GM18508 (cell line): ENCODE measurements at regions not wholly inside any gene's neighbourhood (a gene's known extent, or its start where the extent isn't known, plus 50 kb on each side); places are given as distances from the start of the nearest gene placed in this dataset.
A peak's percentile ranks its signal among the peaks of the same experiment; 100 is the strongest.

Experiments used
- ATAC-seq: cut with Tn5 transposase; IDR thresholded peaks from one replicate; pipeline ENCODE4 v1.9.1; 2021; ENCODE audit warnings: moderate number of reproducible peaks; ENCODE audit not compliant: insufficient read depth, unreplicated experiment

DNA sequence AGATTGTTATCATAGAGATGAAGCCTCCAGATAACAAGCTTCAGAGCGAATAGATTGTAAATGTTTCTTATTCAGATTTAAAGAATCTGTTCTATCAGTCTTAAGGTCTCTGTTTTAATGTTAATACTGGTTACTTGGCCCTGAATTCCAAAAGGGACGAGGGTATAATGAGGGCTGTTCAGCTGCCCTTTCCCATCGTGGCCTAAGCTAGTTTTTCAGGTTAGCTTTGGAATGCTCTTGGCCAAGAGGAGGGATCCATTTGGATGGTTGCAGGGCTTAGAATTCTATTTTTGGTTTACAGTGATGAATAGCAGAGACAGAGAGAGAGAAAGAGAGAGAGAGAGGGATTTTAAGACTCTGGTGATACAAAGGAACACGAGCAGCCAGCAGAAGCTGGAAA lies 62.8 kb upstream of the UFL1 start:
- no peak for ATAC-seq

DNA sequence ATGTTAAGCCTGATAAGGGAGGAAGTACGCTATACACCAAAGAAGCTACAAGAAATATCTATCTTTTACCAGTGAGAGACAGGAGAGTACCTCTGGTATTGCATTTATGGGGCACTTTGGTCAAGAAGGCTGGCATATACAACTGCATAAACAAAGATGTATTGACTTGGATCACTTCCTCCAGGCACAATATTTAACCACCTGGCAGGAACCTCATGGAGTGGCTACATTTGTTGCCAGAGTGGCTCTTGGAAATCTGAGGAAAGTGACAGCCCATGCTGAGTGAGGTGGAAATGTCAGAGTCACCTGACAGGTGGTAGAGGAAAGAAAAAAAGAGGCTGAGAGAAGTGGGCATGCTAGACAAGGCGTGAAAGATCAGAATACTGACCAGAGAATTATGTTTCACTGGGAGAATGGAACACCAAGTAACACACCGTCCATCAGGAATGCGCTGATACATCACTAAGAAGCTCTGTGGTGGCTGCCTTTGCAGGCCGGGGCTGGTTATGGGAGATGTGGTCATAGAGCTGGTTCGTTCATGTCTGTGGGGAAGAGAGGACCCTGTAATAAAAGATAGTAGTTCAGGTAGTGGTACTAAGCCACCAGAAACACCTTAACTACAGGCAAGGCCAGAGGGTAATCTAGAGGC lies 61.4 kb upstream of the UFL1 start:
- no peak for ATAC-seq

DNA sequence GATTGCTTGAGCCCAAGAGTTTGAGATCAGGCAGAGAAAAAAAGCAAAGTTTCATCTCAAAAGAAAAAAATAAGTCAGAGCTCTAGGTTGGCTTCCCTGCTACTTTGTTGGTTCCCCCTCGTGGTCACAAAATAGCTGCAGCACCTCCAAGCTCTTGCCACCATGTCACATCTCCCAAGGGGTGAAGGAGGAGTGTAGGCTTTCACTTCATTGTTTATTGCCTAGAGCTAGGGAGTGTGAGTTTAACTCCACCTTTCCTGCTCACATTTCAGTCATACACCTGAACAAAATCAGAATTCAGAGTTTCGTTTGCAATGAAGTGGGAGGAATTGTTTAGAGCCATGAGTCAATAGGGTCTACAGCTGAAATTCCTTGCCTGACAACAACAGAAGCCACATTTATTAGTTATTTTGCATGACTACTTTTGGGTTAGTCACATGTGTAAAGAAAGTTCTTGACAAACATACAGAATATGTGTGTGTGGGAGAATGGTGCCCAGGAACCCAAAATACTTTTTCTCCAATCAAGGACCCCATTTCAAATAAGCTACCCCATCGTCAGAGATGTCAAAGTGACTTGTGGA lies 56.2 kb upstream of the UFL1 start:
- no peak for ATAC-seq

DNA sequence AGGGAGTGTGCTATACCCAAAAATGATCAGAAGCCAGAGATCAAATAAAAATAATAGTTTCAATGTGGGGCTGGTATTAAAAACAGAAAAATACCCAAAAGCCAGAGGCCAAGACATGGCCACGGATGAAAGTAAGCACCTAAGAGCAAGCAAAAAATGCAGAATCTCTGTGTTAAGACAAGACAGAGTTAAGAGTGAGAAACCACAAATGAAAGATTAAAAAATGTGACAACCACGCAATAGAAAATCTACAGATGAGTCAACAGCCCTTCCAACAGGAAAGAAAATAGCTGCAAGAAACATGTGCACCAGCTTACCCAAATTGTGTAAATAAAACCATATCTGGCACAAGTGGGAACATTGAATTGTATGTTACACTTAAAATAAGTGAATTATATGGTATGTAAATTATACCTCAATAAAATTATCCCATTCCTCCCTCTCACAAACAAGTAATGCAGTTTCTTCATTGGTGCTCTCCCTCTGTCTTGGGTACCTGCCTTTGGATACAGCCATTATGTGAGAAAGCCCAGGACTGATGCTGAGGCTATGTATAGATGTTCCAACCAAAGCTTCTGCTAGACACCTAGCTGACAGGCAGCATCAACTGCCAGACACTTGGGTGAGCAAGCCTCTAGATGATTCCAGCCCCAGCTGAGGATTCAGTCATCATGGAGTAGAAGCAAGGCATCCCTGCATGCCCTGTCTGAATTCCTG lies 55.3 kb upstream of the UFL1 start:
- peak; percentile 74 for ATAC-seq

DNA sequence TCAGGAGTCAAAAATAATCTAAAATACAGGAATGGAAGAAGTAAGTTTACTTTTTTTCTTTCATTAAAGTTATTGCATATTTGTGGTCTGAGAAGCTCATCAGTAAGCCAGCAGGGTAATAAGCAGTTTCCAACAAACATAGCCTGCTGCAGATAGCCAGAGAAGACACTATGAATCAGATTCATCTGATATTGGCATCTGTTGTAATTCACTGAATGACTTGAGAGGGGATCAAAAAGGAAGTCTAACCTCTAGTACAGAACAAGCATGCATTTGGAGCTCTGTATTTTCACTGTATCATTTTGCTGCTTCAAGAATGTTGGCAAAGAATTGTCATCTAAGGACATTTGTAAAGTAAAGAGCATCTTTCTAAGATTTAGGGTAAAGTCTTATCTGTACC lies 53.8 kb upstream of the UFL1 start:
- ATAC-seq, result no peak

DNA sequence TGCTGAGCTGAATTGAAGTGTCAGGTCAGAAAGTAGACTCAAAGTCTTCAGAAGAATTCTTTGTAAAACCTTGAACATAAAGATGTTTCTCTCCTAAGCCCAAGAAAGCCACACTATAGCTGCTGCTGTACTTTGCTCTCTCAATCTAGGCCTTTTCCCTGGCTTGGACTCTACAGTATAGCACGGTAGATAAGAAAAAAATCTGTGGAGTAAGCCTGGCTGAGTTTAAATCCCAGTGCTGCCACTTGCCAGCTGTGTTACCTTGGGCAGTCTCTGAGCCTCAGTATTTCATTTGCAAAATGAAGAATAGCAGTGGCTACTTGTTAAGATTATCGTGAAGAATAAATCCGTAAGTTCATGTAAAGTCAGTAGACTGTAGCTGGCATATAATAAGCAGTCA lies 53.3 kb upstream of the UFL1 start:
- no peak for ATAC-seq

DNA sequence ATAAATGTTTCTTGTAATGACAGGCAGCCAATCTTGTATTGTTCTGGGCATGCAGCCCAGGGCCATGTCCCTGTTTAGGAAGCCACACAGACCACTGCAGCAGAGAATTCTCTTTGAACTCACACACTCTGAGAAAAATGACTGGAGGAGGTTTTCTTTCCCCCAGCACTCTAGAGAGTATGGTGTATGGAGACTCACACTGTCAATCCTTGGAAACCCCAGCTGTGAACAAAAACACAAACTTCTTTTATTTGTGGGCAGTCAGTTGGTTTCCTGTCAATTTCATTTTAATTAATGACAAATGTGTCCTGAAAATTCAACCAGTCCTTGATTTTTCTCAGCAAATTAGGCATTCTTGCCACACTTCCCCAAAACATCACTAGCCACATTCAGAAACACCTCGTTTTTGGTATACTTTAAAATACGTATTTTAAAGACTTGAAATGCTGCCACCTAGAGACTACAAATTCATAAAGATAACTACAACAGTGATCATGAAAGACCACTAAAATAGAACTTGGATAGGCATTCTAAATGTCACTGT lies 52.9 kb upstream of the UFL1 start:
- no peak for ATAC-seq

DNA sequence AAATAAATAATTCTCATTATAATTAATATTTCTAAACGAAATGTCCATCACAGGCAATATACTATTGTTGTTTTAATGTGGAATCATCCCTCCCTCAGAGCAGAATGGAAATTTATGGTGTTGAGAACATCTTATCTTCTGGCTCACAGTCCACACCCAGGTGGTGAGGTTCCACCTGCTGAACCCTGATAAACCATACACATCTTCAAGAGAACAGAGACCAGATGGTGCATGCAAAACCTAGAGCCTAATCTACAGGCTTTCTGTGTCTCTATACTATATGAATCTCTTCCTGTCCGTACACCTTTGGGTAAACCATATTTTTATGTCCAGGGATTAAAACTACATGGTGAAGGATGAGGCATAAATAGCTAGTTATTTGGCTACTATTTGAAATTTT lies 52.3 kb upstream of the UFL1 start:
- ATAC-seq, result no peak

DNA sequence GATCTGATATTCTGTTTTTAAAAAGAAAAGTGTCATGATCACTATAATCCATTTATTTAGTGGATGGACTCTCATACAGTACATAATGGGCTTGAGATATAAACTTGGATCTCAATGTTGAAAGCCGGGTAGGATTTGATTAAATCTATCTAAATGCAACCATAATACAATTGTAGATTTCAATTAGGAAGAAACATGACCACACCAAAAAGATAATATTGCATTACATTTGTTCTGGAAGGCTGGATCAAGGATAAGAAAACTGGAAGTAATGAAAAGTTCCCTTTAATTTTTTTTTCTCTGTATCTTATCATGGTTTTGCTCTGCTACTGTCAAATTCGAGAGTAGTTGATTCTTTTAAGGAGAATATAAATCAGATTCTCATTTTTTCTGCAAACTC lies 51.3 kb upstream of the UFL1 start:
- no peak for ATAC-seq
